Osteocyte (in vitro differentiated cells): ENCODE measurements at regions not wholly inside any gene's neighbourhood (a gene's known extent, or its start where the extent isn't known, plus 50 kb on each side); places are given as distances from the start of the nearest gene placed in this dataset.

Experiments
- DNase-seq: peaks from one replicate; pipeline ENCODE4 v3.0.0; 2021; ENCODE audit warnings: mixed read lengths; ENCODE audit not compliant: unreplicated experiment; ENCODE audit errors: extremely low spot score
- H3K27ac Mint-ChIP-seq: one replicate; pipeline ENCODE4 v1.8.0; 2021; ENCODE audit warnings: mild to moderate bottlenecking, mixed read lengths; ENCODE audit not compliant: unreplicated experiment
- H3K27me3 Mint-ChIP-seq: one replicate; pipeline ENCODE4 v1.8.0; 2021; ENCODE audit warnings: mixed read lengths; ENCODE audit not compliant: unreplicated experiment
- H3K36me3 Mint-ChIP-seq: one replicate; pipeline ENCODE4 v1.8.0; 2021; ENCODE audit warnings: mixed read lengths; ENCODE audit not compliant: unreplicated experiment
- H3K4me1 Mint-ChIP-seq: one replicate; pipeline ENCODE4 v1.8.0; 2021; ENCODE audit warnings: mixed read lengths; ENCODE audit not compliant: unreplicated experiment
- H3K4me3 Mint-ChIP-seq: one replicate; pipeline ENCODE4 v1.8.0; 2021; ENCODE audit warnings: mild to moderate bottlenecking, moderate library complexity, mixed read lengths; ENCODE audit not compliant: unreplicated experiment
- H3K9me3 Mint-ChIP-seq: one replicate; pipeline ENCODE4 v1.8.0; 2021; ENCODE audit warnings: mixed read lengths; ENCODE audit not compliant: unreplicated experiment
- TF ChIP-seq, protein P1 (sequence below): fragments of 200-600 bp; sonication (generic); IDR thresholded peaks from 2 replicates; pipeline ENCODE4 v1.5.0; 2021; ENCODE audit warnings: antibody characterized with exemption, mild to moderate bottlenecking, moderate library complexity

- H3K27me3 Mint-ChIP-seq = peaks cover 36% of the 10 kb centered on the region
- no peaks in the 10 kb centered on the region for H3K36me3 Mint-ChIP-seq
- DNase-seq = no peak
- no peak overlapping the region for H3K27ac Mint-ChIP-seq
- no peak overlapping the region for H3K4me3 Mint-ChIP-seq
- H3K9me3 Mint-ChIP-seq = no peaks in the 10 kb centered on the region
- TF ChIP-seq, protein P1, sequence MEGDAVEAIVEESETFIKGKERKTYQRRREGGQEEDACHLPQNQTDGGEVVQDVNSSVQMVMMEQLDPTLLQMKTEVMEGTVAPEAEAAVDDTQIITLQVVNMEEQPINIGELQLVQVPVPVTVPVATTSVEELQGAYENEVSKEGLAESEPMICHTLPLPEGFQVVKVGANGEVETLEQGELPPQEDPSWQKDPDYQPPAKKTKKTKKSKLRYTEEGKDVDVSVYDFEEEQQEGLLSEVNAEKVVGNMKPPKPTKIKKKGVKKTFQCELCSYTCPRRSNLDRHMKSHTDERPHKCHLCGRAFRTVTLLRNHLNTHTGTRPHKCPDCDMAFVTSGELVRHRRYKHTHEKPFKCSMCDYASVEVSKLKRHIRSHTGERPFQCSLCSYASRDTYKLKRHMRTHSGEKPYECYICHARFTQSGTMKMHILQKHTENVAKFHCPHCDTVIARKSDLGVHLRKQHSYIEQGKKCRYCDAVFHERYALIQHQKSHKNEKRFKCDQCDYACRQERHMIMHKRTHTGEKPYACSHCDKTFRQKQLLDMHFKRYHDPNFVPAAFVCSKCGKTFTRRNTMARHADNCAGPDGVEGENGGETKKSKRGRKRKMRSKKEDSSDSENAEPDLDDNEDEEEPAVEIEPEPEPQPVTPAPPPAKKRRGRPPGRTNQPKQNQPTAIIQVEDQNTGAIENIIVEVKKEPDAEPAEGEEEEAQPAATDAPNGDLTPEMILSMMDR = no peak
- H3K4me1 Mint-ChIP-seq = peaks cover 2% of the 10 kb centered on the region
Observed at GRCh38 chr5:68818870-68819269, 274.9 kb upstream of the SLC30A5 start.

DNA sequence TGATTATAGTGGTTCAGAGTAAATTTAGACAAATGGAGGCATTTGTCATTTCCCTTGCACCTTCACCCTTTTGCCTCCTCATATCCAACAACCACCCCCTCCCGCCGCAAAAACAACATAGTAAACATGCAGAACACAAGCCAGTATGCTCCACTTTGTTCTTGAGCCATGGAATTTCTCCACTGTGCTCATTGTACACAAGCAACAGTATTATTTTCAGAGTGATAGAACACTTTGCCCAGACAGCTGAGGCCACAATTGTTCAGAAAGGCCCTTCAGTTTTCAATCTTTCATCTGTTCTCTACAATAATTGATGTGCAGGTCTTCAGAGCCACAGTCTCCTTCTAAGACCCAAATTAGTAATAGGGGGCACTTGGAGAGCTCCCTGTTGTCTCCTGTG lies 272.8 kb upstream of the SLC30A5 start:
- Mint-ChIP-seq H3K4me1 (peaks cover 2% of the 10 kb centered on the region), H3K9me3 (no peaks in the 10 kb centered on the region), H3K4me3 (no peak overlapping the region), H3K36me3 (no peaks in the 10 kb centered on the region), H3K27ac (no peak overlapping the region), H3K27me3 (peaks cover 32% of the 10 kb centered on the region)
- TF ChIP-seq, protein P1 = no peak
- DNase-seq = no peak

DNA sequence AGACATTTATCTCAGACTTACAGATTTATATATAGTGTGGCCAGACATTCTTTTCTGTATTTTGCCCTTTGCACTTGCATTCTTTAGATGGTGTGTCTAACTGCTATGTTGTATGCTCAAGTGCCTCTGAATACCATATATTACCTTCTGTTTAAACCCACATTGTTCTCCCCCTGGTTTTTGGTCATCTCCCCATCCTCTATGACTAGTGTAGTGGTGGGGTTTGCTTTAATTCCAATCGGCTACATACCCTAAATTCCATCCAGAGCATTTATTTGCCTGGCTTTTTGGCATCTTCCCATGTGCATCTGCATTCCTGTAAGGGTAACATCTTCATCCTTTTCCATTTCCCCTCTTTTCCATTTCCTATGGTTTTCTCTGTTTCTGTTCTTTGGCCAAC lies 271.0 kb upstream of the SLC30A5 start:
- peaks cover 32% of the 10 kb centered on the region for H3K27me3 Mint-ChIP-seq
- H3K4me3 Mint-ChIP-seq = no peak overlapping the region
- TF ChIP-seq, protein P1 = no peak
- no peak overlapping the region for H3K27ac Mint-ChIP-seq
- no peaks in the 10 kb centered on the region for H3K36me3 Mint-ChIP-seq
- H3K9me3 Mint-ChIP-seq = no peaks in the 10 kb centered on the region
- DNase-seq = no peak
- H3K4me1 Mint-ChIP-seq = peaks cover 2% of the 10 kb centered on the region

GRCh38 chr5:68823301-68823700 lies 270.5 kb upstream of the SLC30A5 start:
- TF ChIP-seq, protein P1 = no peak
- Mint-ChIP-seq H3K27ac (no peak overlapping the region), H3K4me3 (no peak overlapping the region), H3K9me3 (no peaks in the 10 kb centered on the region), H3K36me3 (no peaks in the 10 kb centered on the region), H3K27me3 (peaks cover 34% of the 10 kb centered on the region), H3K4me1 (peaks cover 2% of the 10 kb centered on the region)
- no peak for DNase-seq

- Mint-ChIP-seq H3K9me3 (no peaks in the 10 kb centered on the region), H3K27me3 (peaks cover 23% of the 10 kb centered on the region), H3K36me3 (no peaks in the 10 kb centered on the region), H3K4me1 (peaks cover 4% of the 10 kb centered on the region), H3K4me3 (no peak overlapping the region), H3K27ac (no peak overlapping the region)
- TF ChIP-seq, protein P1 = no peak
- DNase-seq = no peak
Observed at GRCh38 chr5:68830377-68830898, 263.4 kb upstream of the SLC30A5 start.
